Epidermal melanocyte (primary cell): ENCODE measurements at regions not wholly inside any gene's neighbourhood (a gene's known extent, or its start where the extent isn't known, plus 50 kb on each side); places are given as distances from the start of the nearest gene placed in this dataset.

Source experiments
- DNase-seq: peaks from one replicate; pipeline ENCODE4 v3.0.0; 2011; ENCODE audit warnings: low spot score; ENCODE audit not compliant: insufficient read length

DNA sequence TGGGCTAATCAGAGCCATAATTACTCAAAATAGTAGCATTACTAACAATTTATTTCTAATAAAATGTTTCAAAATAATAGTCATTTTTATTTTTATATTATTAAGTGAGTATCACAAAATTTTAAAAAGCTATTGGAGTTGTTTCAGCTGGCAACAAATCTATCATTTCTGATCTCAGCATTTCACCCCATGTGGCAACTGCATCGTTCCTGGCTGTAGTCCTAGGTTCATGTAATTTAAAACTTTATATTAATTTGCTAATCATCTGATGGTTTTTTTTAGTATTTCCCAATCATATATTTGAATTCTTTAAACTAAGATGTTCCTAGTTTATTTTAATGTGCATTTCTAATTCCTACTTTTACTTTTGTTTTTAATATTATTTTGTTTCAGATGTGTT, 293.0 kb upstream of the AKR1E2 start:
- DNase-seq, result no peak

DNA sequence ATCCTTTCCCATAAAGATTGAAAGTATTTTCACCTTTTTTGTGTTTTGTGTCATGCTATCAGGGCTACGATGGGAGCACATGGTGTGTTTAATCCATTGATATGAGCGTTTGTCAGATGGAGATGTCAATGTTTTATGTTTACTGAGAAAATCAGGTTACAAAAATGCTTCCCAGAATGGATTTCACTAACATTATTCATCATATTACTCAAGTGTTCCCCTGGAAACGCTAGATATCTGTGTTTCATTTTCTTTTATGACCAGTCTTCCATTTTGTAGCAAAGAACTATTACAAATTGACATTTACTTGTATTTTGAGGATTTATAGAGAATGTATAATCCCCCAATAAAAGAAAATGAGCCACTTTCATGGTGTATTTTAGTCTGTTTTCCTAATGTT, 293.5 kb upstream of the AKR1E2 start:
- DNase-seq, result no peak

DNA sequence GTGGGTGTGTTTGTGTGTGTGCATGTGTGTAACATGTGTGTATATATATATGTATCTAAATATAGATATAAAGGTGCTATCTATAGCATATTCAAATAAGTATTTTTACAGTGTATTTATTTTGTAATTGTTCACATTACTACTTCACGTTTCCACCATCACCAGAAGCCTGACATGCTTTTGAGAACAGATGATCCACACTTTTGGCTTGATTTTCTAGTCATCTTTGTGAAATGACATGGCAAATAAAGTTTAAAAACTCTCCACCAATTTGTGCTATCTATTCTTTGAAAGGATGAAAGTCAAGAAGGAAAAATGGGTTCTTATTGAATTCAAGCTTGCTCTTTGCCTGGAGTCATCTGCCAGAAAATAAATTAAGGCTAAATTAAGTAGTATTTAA, 294.0 kb upstream of the AKR1E2 start:
- DNase-seq, result no peak

DNA sequence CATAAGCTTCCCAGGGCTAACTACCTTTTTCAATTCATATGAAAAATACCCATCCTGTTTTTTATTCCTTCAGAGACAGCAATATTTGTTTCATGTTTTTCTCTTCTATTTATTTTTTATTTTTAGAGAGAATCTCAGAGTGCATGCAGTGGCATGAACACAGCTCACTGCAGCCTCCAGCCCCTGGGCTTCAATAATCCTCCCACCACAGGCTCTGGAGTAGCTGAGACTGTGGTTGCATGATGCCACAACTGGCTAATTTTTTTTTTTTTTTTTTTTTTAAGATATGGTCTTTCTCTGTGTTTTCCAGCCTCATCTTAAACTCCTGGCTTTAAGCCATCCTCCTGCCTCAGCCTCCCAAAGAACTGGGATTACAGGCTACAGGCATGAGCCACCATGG, 296.7 kb upstream of the AKR1E2 start:
- DNase-seq, result no peak

DNA sequence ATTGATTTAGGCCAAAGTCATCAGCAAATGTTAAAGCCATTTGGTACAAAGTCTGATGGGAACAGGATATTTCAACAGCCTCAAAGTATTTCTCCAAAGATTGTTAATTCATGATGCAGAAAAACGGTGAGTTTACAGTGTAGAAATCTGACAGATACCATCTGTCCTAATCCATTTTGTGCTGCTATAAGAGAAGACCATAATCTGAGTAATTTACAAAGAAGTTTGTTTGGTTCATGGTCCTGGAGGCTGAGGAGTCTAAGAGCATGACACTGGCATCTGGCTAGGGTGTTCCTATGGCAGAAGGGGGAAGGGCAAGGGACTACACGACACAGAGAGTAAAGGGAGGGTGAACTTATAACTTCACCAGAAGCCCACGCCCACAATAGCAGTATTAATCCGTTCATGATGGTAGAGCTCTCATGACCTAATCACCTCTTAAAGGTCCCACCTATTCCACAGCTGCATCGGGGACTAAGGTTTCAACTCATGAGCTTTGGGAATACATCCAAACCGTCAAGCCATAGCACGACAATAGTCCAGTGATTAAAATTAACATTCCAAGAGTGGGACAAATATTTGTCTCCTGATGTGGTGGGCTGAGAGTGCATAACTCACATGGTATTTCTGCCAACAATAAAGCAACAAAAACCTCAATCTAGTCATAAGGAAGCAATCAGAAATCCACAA, 298.6 kb upstream of the AKR1E2 start:
- DNase-seq, result no peak

DNA sequence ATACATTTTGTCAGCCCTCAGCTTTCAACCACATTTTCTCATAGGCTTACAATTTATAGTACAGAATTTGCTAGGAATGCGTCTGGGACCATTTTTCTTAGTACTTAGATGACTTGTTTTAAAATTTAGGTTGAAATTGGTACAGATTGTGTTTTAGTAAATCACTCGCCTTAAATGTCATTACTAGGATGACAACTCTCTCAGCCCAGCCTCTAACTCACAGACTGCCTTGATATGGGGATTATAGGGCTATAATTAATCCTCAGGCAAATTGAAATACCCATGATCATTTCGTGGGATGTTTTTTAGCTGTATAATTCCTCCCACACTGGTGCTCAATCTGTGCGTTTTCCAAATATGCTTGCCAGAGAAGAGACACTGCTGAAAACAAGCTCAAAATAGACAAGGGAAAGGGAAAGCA, 299.7 kb upstream of the AKR1E2 start:
- no peak for DNase-seq

DNA sequence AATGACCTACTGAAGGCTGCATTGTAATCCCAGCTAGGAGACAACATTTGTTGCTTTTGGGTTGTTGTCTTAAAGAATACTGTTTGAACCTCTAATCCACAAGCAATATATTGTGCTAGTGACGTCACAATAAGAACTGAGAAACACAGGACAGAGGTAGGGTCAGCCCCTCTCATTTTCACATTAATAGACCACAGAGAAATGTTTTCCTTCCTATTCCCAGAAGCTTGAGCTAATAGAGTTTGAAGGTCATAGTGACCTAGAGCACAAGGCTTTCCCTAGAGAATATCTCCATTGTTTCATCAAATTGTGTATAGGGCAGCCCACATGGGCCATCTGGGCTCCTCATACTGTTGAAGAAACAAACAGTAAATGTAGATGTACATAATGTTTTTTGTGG, 300.9 kb upstream of the AKR1E2 start:
- DNase-seq, result no peak

DNA sequence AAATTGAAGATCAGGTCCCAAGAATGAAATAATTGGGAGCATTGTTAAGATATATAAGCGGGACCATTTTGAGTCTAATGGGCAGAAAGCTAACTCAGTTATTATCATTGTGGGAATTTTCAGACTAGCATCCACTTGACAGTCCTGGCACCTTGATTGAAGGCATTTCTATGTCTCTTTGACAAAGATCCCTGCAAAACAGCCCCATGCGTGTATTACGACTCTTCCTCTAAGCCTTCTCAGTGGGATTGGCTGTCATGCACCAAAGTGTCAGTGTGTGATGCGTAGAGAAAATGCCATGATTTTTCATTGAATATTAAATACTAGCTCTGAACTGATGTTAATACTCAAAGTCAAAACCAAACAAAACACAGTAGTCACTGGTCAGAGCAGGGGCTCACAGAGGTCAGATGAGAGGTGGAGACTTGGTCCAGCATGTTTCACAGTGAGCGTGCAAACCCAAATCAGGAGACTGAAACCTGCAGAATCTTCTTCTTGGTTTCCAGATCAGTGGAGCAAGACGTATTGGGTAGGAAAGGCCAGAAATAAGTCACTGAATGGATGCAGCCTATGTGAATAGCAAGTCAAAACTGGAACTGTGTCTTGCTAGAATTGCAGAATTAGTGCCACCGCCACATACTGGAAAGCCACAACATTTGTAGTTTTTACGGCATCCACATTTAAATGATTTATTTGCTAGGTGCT, 303.6 kb upstream of the AKR1E2 start:
- no peak for DNase-seq

DNA sequence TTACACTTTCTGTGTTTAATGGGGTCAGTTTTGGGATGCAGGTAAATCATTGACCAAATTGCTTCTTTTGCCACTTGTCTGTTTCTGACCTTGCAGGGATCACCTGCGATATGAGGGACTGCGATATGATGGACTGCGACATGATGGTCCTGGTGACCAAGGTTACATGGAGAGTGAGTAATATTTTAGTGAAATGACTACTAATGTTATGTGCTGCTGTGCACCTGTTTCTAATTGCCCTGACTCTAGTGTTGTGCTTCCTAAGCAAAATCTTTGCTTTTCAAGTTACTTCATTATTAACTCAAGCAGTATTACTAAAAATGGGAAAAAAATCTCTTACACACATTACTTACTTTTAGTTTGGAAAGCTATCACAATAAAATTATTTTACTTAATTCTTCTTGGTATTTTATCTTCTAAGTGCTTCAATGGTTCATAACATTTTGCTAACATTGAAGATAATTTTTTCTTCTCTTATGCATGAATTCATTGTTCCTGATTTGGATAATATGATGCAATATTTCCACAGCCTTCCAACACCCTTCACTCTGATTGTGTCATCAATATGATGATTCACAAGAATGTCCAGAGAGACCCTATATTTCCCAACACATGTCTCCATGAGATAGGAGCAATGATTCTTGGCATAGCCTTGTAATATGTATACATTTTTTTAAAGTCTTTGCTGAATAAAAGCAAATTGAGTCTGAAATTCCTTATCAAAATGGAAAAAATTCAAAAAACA, 306.2 kb upstream of the AKR1E2 start:
- DNase-seq, result no peak

DNA sequence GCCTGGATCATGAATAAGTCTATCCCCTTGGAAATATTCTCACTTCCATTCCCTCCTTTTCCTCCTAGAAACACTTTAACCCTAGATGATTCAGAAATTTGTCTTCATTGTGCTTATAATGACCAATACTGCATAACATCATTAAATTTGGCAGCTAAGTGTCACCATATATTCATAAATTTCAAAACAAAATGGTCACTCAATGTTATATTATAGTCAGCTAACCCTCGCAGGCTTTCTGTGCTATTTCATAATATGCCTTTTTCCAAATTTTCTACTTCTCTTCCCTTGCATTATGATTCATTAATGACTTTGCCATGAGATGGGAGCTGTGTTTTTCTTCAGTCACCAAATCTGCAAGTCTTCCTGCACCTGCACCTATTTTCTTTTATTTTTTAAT, 308.3 kb upstream of the AKR1E2 start:
- DNase-seq, result no peak

DNA sequence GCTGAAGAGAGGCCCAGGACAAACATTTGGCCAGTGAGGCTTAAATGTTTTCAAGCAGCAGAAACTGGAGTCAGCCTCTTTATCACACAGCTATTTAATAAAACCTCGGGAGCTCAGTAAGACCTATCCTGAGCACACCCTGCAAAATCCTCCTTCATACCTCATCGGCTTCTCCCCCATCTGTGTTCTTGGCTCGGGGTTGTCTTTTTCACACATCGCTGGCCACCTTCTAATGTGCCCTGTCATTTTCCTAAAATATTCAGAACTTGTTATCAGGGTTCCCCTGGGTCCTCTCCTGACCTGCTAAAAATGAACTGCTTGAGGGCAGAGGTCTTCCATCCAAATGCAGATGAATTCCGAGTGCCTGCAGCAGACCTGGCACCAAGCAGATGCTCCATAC, 310.3 kb upstream of the AKR1E2 start:
- no peak for DNase-seq

DNA sequence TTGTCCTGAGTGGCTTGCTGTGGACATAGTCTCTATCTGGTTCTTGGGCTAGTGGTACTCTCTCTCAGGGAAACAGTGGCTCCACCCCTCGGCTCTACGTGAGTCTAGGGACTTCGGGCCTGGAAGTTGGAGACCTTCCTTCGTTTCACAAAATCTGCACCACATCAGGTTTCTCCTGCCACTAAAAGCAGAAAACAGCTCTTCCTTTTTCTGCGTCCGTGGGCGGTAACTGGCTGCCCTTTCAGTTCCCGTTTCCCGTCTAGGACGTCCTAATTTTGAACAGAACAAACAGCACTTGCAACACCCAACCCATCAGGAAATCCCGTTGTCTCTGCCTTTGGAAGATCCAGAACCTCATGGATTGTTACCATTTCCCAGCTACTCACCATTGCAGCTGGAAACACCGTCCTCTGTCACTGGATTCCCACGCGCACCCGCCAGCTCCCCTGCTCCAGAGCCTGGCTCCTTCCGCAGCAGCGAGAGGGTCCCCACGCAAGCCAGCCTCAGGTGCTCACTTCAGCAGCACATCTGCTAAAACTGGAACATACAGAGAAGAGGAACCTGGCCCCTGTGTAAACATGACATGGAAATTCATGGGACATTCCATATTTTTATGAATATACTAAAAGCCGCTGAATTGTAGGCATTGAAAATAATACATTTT, 311.4 kb upstream of the AKR1E2 start:
- DNase-seq, result no peak

DNA sequence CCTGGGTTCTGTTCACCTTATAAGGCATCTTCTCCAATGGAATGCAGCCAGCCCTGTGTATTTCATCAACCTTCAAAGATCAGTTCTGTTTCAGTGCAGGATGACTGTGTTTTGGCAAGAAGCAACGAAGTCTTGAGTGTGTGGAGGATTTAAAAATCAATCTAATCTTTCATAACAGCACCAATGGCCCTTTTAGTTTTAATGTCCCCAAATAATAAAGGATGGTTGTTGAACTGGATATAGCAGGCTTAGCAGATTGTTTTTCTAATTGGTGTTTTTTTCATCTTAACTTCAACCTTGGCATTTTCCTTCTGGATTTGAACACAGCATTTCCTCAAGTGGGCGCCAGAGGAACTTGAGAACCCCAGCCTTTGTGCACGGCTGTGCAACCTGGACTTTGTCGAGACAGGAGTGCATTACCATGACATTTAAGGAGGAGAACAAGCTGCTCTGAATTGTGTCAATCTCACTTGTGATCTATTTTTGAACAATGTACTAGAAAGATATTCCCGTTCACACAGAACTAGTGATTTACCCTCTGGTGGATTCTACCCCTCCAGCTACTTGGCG, 313.3 kb upstream of the AKR1E2 start:
- DNase-seq, result no peak

DNA sequence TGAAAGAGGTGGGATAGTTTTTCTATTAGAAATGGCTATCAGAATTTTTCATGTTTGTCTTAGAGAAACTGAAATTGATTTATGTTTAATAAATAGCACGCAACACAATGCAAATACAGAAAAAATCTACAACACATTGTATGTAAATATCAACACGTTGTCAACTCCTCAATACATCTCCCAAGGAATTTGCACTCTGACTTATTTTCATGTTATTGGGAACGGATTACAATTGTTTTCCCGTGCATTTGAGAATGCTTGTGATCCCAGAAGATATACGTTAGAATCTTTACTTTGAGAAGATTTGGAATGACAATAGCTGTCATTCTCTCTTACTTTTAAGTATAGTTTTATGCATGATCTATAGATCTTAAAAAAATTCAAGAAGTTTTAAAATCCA, 313.8 kb upstream of the AKR1E2 start:
- no peak for DNase-seq

DNA sequence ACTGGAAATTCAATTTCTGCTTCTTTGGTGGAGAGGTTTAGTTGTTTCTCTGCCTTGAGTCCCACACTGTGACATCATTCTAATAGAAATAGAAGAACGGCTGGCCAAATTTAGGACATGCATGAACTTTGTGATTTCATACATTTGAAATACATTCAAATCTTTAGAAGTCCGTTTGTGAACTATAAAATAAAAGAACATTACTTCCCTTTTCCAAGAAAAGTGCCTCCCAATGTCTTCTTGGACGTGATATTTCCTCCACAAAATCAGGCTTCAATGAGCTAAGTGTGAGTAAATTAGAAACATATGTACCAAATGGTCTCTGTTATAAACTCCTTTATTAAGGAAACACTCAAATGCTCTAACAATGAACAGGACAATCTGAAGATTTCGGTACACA, 314.5 kb upstream of the AKR1E2 start:
- no peak for DNase-seq

DNA sequence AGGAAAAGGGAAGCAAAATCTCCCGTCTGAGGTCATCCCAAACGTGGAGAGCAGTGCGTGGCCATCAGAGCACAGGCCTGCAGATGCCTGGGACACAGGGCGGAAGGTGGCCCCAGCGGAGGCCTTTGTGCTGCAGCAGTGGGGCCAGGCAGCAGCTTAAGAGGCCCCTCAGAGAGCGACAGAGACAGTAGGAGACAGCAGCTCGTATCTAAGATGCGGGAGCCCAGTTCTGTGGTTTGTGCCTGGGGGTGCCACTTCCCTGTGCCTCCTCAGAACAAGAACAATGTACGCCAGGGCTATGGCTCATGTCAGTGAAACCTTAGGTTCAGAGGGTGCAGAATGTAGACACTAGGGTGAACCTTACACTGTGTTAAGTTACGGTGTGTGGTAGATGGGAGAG, 316.6 kb upstream of the AKR1E2 start:
- DNase-seq, result no peak

DNA sequence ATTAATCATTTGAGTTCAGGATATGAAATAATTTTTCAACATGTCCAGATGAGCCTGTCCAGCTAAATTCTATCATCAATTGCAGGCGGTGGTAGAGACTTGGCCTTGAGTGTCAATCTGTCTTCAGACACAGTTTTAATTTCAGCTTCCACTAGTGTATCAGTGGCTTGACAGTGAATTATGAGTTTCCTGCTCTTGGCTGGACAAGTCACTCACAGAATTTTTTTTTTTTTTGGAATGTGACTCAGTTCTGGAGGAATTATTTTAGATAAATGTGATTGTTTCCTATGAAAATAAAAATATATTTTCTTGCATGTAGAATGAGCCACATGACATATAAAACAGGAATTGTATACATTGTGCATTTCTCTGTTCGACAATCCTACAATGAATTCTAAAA, 319.9 kb upstream of the AKR1E2 start:
- no peak for DNase-seq

DNA sequence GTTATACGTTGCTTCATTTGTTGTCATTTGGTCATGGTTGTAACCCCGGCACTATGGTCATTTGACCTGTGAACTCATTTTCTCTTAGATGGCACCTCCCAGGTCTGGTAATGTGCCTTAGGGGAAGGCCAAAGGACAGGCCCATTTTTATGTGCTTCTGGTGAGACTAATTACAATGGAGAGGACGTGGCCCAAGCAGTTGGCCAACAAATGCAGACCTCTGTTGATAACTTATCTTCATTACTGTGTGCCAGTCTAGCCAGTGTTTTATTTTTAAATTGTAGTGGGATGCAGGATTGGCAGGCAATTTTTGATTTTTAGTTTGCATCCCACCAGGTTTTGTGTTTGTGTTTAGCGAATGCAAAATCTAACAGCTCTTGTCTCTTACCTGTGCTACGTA, 321.5 kb upstream of the AKR1E2 start:
- DNase-seq, result no peak

DNA sequence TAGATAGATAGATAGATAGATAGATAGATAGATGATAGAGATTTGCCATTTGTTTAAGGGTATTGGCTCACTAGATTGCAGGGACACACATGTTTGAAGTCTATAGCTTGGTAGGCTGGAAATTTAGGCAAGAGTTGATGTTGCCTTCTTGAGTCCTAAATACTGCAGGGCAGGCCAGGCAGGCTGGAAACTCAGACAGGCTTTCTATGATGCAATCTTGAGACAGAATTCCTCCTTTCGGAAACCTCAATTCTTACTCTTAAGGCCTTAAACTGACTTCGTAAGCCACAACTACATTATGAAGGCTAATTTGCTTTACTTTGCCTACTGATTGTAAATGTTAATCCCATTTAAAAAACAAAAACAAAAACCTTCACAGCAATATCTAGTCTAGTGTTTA, 322.9 kb upstream of the AKR1E2 start:
- no peak for DNase-seq

DNA sequence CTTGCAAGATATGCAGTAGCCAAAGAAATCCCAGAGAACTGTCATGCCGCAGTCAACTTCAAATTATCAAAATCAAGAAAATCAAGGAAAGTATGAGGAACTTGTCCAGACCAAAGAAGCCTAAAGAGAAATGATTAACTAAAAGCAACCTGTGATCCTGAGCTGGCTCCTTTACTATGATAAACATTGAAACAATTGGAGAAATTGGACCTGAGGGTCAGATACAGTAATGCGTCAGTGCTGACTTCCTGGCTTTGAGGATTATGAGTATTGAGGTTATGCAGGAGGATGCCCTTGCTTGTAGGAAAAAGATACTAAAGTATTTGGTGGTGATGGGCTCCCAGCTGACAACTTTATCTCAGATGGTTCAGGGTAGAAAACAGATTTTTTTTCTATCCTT, 324.7 kb upstream of the AKR1E2 start:
- DNase-seq, result no peak

DNA sequence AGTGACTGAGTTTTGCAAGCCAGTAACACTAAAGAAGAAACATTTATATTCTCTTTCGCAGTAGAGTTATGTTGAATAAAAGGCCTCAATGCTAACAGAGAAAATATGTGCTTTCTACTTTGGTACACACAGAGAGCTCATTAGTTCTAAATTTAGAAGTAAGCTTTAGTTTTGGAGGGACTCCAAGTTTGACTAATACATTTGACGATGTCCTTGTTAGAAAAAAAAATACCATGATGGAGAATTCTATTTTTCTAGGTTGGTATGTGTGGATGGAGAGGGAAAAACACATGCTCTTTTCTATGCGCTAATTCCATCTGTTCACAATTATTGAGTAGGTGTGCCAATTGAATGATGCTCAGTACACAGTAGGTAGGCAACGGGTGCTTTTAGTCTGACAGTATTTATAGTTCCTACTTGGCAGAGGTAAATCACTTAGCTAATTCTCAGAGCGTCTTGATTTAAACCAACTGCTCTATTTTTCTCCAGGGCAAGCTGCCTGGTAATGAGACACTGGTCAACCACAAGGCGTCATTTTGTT, 327.2 kb upstream of the AKR1E2 start:
- DNase-seq, result no peak

DNA sequence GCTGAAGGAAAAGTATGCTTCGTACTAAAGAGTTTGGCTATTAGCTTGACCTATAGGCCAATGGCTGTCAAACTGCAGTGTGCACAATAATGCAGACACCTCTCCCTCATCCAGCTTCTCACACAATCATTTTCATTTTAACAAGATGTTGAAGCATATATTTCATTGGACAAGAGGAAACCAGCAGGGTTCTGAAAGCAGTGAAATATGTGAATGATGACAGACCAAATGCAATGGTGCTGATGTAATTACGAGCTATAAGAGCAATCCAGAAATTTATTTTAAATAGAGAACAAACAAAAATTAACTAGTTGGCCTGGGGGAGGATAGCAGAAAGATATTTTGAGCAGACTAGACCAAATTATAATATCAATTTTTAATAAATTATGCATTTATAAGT, 331.5 kb upstream of the AKR1E2 start:
- DNase-seq, result no peak
